ENCODE measurements at regions not wholly inside any gene's neighbourhood (a gene's known extent, or its start where the extent isn't known, plus 50 kb on each side); places are given as distances from the start of the nearest gene placed in this dataset.

- no peak for TF ChIP-seq CHD7 (IDR thresholded peaks at IDR 0.05; ENCODE audit: insufficient replicate concordance, low read length)
- no peak for TF ChIP-seq POLR2A (IDR thresholded peaks at IDR 0.05; ENCODE audit: control extremely low read depth in 1 of 2, low read depth in 2 of 2, low read length in 2 of 2)
- TF ChIP-seq SP4 (IDR thresholded peaks at IDR 0.05; ENCODE audit: low read length), result no peak
- no peak for TF ChIP-seq TAF1 (IDR thresholded peaks at IDR 0.05; ENCODE audit: low read depth, low read length)
- TF ChIP-seq FOSL1 (IDR thresholded peaks at IDR 0.05; ENCODE audit: insufficient read depth, low read depth, low read length), result no peak
- TF ChIP-seq CHD2 (IDR thresholded peaks at IDR 0.05; ENCODE audit: low read length), result no peak
- no peak for TF ChIP-seq RNF2 (IDR thresholded peaks at IDR 0.05; ENCODE audit: borderline replicate concordance, low read depth, low read length, missing control alignments, poor library complexity, severe bottlenecking)
- TF ChIP-seq, protein P1, sequence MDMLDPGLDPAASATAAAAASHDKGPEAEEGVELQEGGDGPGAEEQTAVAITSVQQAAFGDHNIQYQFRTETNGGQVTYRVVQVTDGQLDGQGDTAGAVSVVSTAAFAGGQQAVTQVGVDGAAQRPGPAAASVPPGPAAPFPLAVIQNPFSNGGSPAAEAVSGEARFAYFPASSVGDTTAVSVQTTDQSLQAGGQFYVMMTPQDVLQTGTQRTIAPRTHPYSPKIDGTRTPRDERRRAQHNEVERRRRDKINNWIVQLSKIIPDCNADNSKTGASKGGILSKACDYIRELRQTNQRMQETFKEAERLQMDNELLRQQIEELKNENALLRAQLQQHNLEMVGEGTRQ (IDR thresholded peaks at IDR 0.05; ENCODE audit: low read length), result no peak
- TF ChIP-seq GTF2F1 (IDR thresholded peaks at IDR 0.05; ENCODE audit: borderline replicate concordance, low read depth, low read length), result no peak
- no peak for TF ChIP-seq RBBP5 (IDR thresholded peaks at IDR 0.05; ENCODE audit: borderline replicate concordance, low read depth, low read length)
Observed at GRCh38 chr12:30816742-30817465, 62.2 kb upstream of the CAPRIN2 start (continued).
